ENCODE measurements at regions not wholly inside any gene's neighbourhood (a gene's known extent, or its start where the extent isn't known, plus 50 kb on each side); places are given as distances from the start of the nearest gene placed in this dataset.

- Mint-ChIP-seq H3K4me1 (ENCODE audit: low read depth) (no peaks in the 10 kb centered on the region), H3K27ac (no peak overlapping the region), H3K4me3 (no peak overlapping the region), H3K27me3 (no peaks in the 10 kb centered on the region), H3K36me3 (ENCODE audit: low read depth) (no peaks in the 10 kb centered on the region), H3K9me3 (peaks cover 5% of the 10 kb centered on the region)
- no peak for ATAC-seq
- no peak for DNase-seq
- TF ChIP-seq CTCF (IDR thresholded peaks at IDR 0.05), result no peak
- POLR2A ChIA-PET, result no interaction called here
- intact Hi-C loops (cut with micrococcal nuclease), result no loop called here
- CTCF ChIA-PET, result no interaction called here
Observed at GRCh38 chr18:61173554-61173953, 159.7 kb upstream of the CDH20 start.

GRCh38 chr18:61183798-61184197 is 149.4 kb upstream of the CDH20 start:
- Mint-ChIP-seq H3K27me3 (no peaks in the 10 kb centered on the region), H3K36me3 (ENCODE audit: low read depth) (no peaks in the 10 kb centered on the region), H3K27ac (no peak overlapping the region), H3K4me3 (no peak overlapping the region), H3K9me3 (no peaks in the 10 kb centered on the region), H3K4me1 (ENCODE audit: low read depth) (no peaks in the 10 kb centered on the region)
- ATAC-seq, result no peak
- intact Hi-C loops (cut with micrococcal nuclease), result no loop called here
- TF ChIP-seq CTCF (IDR thresholded peaks at IDR 0.05), result no peak
- CTCF ChIA-PET, result no interaction called here
- no peak for DNase-seq
- POLR2A ChIA-PET, result no interaction called here

DNA sequence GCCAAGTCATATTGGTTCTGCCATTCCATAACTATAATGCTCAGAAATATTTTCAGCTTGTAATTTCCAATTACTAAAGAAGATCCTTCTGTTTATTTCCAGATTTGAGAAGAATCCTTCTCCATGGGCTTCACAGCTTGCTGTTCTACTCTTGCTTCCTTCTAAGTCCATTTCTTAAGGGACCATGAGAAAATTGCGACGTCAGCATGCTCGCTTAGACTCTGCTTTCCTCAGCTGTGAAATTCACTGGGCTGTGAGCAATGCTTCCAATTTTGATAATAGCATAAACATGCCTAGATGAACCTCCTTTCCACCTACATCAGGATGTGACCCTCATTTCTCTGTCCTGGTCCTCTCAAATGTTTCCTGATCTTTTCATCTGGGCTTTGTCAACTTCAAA is 145.3 kb upstream of the CDH20 start:
- Mint-ChIP-seq H3K36me3 (ENCODE audit: low read depth) (no peaks in the 10 kb centered on the region), H3K27ac (no peak overlapping the region), H3K9me3 (no peaks in the 10 kb centered on the region), H3K27me3 (no peaks in the 10 kb centered on the region), H3K4me1 (ENCODE audit: low read depth) (no peaks in the 10 kb centered on the region), H3K4me3 (no peak overlapping the region)
- intact Hi-C loops (cut with micrococcal nuclease), result no loop called here
- ChIA-PET CTCF (no interaction called here), POLR2A (no interaction called here)
- TF ChIP-seq CTCF (IDR thresholded peaks at IDR 0.05), result no peak
- DNase-seq (no peak), ATAC-seq (no peak)

- ATAC-seq (no peak), DNase-seq (no peak)
- Mint-ChIP-seq H3K27ac (no peak overlapping the region), H3K36me3 (ENCODE audit: low read depth) (no peaks in the 10 kb centered on the region), H3K27me3 (no peaks in the 10 kb centered on the region), H3K9me3 (peaks cover 3% of the 10 kb centered on the region), H3K4me3 (no peak overlapping the region), H3K4me1 (ENCODE audit: low read depth) (no peaks in the 10 kb centered on the region)
- TF ChIP-seq CTCF (IDR thresholded peaks at IDR 0.05), result no peak
- CTCF ChIA-PET, result no interaction called here
- POLR2A ChIA-PET, result no interaction called here
- intact Hi-C loops (cut with micrococcal nuclease), result no loop called here
Observed at GRCh38 chr18:61189376-61189775, 143.9 kb upstream of the CDH20 start.

GRCh38 chr18:61194726-61195125 is 138.5 kb upstream of the CDH20 start:
- H3K27me3 Mint-ChIP-seq, result no peaks in the 10 kb centered on the region
- ChIA-PET POLR2A (interaction anchor here (1.0 kb wide), 1 partner anchor 12 kb away, joined by 3 read pairs; no protein-coding TSS in a partner anchor), CTCF (no interaction called here)
- H3K4me3 Mint-ChIP-seq, result no peak overlapping the region
- no peaks in the 10 kb centered on the region for H3K4me1 Mint-ChIP-seq (ENCODE audit: low read depth)
- H3K27ac Mint-ChIP-seq, result no peak overlapping the region
- intact Hi-C loops (cut with micrococcal nuclease), result no loop called here
- no peak for TF ChIP-seq CTCF (IDR thresholded peaks at IDR 0.05)
- H3K36me3 Mint-ChIP-seq (ENCODE audit: low read depth), result no peaks in the 10 kb centered on the region
- DNase-seq (no peak), ATAC-seq (no peak)
- H3K9me3 Mint-ChIP-seq, result peaks cover 3% of the 10 kb centered on the region

Measured in activated CD8-positive, alpha-beta T cell treated with anti-CD3 and anti-CD28 coated beads for 36 hours (primary cell).